ENCODE measurements at regions not wholly inside any gene's neighbourhood (a gene's known extent, or its start where the extent isn't known, plus 50 kb on each side); places are given as distances from the start of the nearest gene placed in this dataset.

- no peaks in the 10 kb centered on the region for H3K27me3 Mint-ChIP-seq (ENCODE audit: insufficient read depth, unreplicated experiment)
- ChIA-PET CTCF (interaction anchor here (0.6 kb wide), 1 partner anchor 77 kb away, joined by 3 read pairs; no protein-coding TSS in a partner anchor), POLR2A (interaction anchor here (0.7 kb wide), 1 partner anchor 10 kb away, joined by 3 read pairs; no protein-coding TSS in a partner anchor)
- H3K36me3 Mint-ChIP-seq (ENCODE audit: insufficient read depth, unreplicated experiment): no peaks in the 10 kb centered on the region
- TF ChIP-seq CTCF (IDR thresholded peaks at IDR 0.05; ENCODE audit: unreplicated experiment): no peak
- H3K27ac Mint-ChIP-seq (ENCODE audit: low read depth, unreplicated experiment): no peak overlapping the region
- no peak overlapping the region for H3K4me3 Mint-ChIP-seq (ENCODE audit: unreplicated experiment)
- no peaks in the 10 kb centered on the region for H3K9me3 Mint-ChIP-seq (ENCODE audit: unreplicated experiment)
- intact Hi-C loops (cut with micrococcal nuclease): no loop called here
- H3K4me1 Mint-ChIP-seq (ENCODE audit: insufficient read depth, unreplicated experiment): no peaks in the 10 kb centered on the region
- BruUV-seq (replicated peaks): no TSS peak
- DNase-seq (ENCODE audit: unreplicated experiment): no peak
Observed at GRCh38 chrX:12052109-12052508, 86.2 kb upstream of the FRMPD4 start.

- Mint-ChIP-seq H3K9me3 (ENCODE audit: unreplicated experiment) (no peaks in the 10 kb centered on the region), H3K4me3 (ENCODE audit: unreplicated experiment) (no peak overlapping the region), H3K36me3 (ENCODE audit: insufficient read depth, unreplicated experiment) (no peaks in the 10 kb centered on the region), H3K27me3 (ENCODE audit: insufficient read depth, unreplicated experiment) (no peaks in the 10 kb centered on the region), H3K4me1 (ENCODE audit: insufficient read depth, unreplicated experiment) (no peaks in the 10 kb centered on the region), H3K27ac (ENCODE audit: low read depth, unreplicated experiment) (peak overlapping the region; percentile 11)
- POLR2A ChIA-PET: interaction anchor here (0.6 kb wide), 1 partner anchor 12 kb away, joined by 3 read pairs; no protein-coding TSS in a partner anchor
- no peak for TF ChIP-seq CTCF (IDR thresholded peaks at IDR 0.05; ENCODE audit: unreplicated experiment)
- intact Hi-C loops (cut with micrococcal nuclease): no loop called here
- BruUV-seq (replicated peaks): no TSS peak
- DNase-seq (ENCODE audit: unreplicated experiment): peak; percentile 9
- CTCF ChIA-PET: no interaction called here
Observed at GRCh38 chrX:12058087-12058486, 80.2 kb upstream of the FRMPD4 start.

- Mint-ChIP-seq H3K9me3 (ENCODE audit: unreplicated experiment) (no peaks in the 10 kb centered on the region), H3K36me3 (ENCODE audit: insufficient read depth, unreplicated experiment) (no peaks in the 10 kb centered on the region), H3K27ac (ENCODE audit: low read depth, unreplicated experiment) (no peak overlapping the region), H3K4me1 (ENCODE audit: insufficient read depth, unreplicated experiment) (no peaks in the 10 kb centered on the region), H3K4me3 (ENCODE audit: unreplicated experiment) (no peak overlapping the region), H3K27me3 (ENCODE audit: insufficient read depth, unreplicated experiment) (no peaks in the 10 kb centered on the region)
- no peak for DNase-seq (ENCODE audit: unreplicated experiment)
- TF ChIP-seq CTCF (IDR thresholded peaks at IDR 0.05; ENCODE audit: unreplicated experiment): no peak
- intact Hi-C loops (cut with micrococcal nuclease): loop anchor here (5.0 kb wide), 1 partner anchor 93 kb away; no protein-coding TSS in a partner anchor
- no TSS peak for BruUV-seq (replicated peaks)
- POLR2A ChIA-PET: interaction anchor here (0.6 kb wide), 1 partner anchor 1894 kb away, joined by 3 read pairs; no protein-coding TSS in a partner anchor
- CTCF ChIA-PET: interaction anchor here (0.7 kb wide), 1 partner anchor 72 kb away, joined by 3 read pairs; no protein-coding TSS in a partner anchor
Observed at GRCh38 chrX:12060489-12061260, 77.6 kb upstream of the FRMPD4 start.

- H3K36me3 Mint-ChIP-seq (ENCODE audit: insufficient read depth, unreplicated experiment): no peaks in the 10 kb centered on the region
- DNase-seq (ENCODE audit: unreplicated experiment): peak; percentile 63
- BruUV-seq (replicated peaks): no TSS peak
- H3K27me3 Mint-ChIP-seq (ENCODE audit: insufficient read depth, unreplicated experiment): peaks cover 12% of the 10 kb centered on the region
- ChIA-PET CTCF (interaction anchor here (0.6 kb wide), 1 partner anchor 63 kb away, joined by 3 read pairs; no protein-coding TSS in a partner anchor), POLR2A (no interaction called here)
- TF ChIP-seq CTCF (IDR thresholded peaks at IDR 0.05; ENCODE audit: unreplicated experiment): no peak
- intact Hi-C loops (cut with micrococcal nuclease): no loop called here
- no peak overlapping the region for H3K4me3 Mint-ChIP-seq (ENCODE audit: unreplicated experiment)
- H3K27ac Mint-ChIP-seq (ENCODE audit: low read depth, unreplicated experiment): no peak overlapping the region
- no peaks in the 10 kb centered on the region for H3K4me1 Mint-ChIP-seq (ENCODE audit: insufficient read depth, unreplicated experiment)
- H3K9me3 Mint-ChIP-seq (ENCODE audit: unreplicated experiment): no peaks in the 10 kb centered on the region
Observed at GRCh38 chrX:12065251-12065650, 73.0 kb upstream of the FRMPD4 start.
